ENCODE measurements at regions not wholly inside any gene's neighbourhood (a gene's known extent, or its start where the extent isn't known, plus 50 kb on each side); places are given as distances from the start of the nearest gene placed in this dataset.

DNA sequence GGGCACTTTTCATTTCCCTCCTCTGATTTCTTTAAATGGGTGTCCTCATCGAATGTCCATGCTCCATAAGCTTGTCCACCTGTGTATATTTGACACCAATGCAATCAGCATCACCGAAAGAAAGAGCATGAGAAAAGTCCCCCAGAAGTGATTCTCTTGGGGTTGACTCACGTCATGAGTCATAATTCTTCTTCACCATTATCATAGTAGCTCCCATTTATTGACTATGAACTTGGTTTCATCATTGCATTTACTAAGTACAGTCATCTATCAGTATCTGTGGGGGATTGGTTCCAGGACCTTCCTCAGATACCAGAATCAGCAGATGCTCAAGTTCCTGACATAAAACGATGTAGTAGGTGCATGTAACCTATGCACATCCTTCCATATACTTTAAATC, 372.5 kb upstream of the CFAP20DC start:
- TF ChIP-seq SUZ12 (IDR thresholded peaks at IDR 0.05; ENCODE audit: extremely low read depth, insufficient read depth, insufficient read length) (no peak), YY1 (IDR thresholded peaks at IDR 0.05; ENCODE audit: insufficient read depth, insufficient read length) (no peak)
